ENCODE measurements at regions not wholly inside any gene's neighbourhood (a gene's known extent, or its start where the extent isn't known, plus 50 kb on each side); places are given as distances from the start of the nearest gene placed in this dataset.
"Not testable (repeated sequence)": the region's sequence is repeated elsewhere in the genome, so short reads cannot be mapped to it uniquely, and the experiment has no call there.

- no peak overlapping the region for H3K27ac ChIP-seq
- no peaks in the 10 kb centered on the region for H3K27me3 ChIP-seq (ENCODE audit: insufficient read depth in 3 of 3, low read length in 2 of 3)
- no peak for TF ChIP-seq CTCF (IDR thresholded peaks at IDR 0.05)
- WGBS, 3 donors, result 0 to 15% (median 6%) methylated on average over 1 of the region's 1 CpG
- H3K9me3 ChIP-seq, result no peaks in the 10 kb centered on the region
- DNase-seq (no peak), ATAC-seq (no peak)
- no peaks in the 10 kb centered on the region for H3K4me1 ChIP-seq
- intact Hi-C loops (cut with DNase I), result no loop called here
- no peaks in the 10 kb centered on the region for H3K36me3 ChIP-seq (ENCODE audit: insufficient read depth in 1 of 2, low read depth in 1 of 2)
- H3K4me3 ChIP-seq, result no peak overlapping the region
These were observed 501.6 kb upstream of the SMIM31 start for GRCh38 chr4:164252286-164252685.

GRCh38 chr4:164261831-164262230 is 492.1 kb upstream of the SMIM31 start:
- no peak for ATAC-seq
- Histone ChIP-seq H3K4me1 (no peaks in the 10 kb centered on the region), H3K4me3 (no peak overlapping the region), H3K27me3 (ENCODE audit: insufficient read depth in 3 of 3, low read length in 2 of 3) (no peaks in the 10 kb centered on the region), H3K36me3 (ENCODE audit: insufficient read depth in 1 of 2, low read depth in 1 of 2) (no peaks in the 10 kb centered on the region), H3K9me3 (no peaks in the 10 kb centered on the region), H3K27ac (no peak overlapping the region)
- no peak for TF ChIP-seq CTCF (IDR thresholded peaks at IDR 0.05)
- WGBS, 3 donors, result 81 to 83% (median 81%) methylated on average over 2 of the region's 2 CpGs
- DNase-seq, result no peak
- intact Hi-C loops (cut with DNase I), result no loop called here

GRCh38 chr4:164262508-164262907 is 491.4 kb upstream of the SMIM31 start:
- H3K4me3 ChIP-seq; intact Hi-C loops (cut with DNase I); ATAC-seq; H3K27me3 ChIP-seq (ENCODE audit: insufficient read depth in 3 of 3, low read length in 2 of 3); H3K4me1 ChIP-seq; DNase-seq; H3K27ac ChIP-seq; H3K9me3 ChIP-seq; H3K36me3 ChIP-seq (ENCODE audit: insufficient read depth in 1 of 2, low read depth in 1 of 2): not testable (repeated sequence)
- WGBS, 3 donors, result 63 to 81% (median 73%) methylated on average over 1 of the region's 1 CpG

- H3K36me3 ChIP-seq (ENCODE audit: insufficient read depth in 1 of 2, low read depth in 1 of 2); ATAC-seq; DNase-seq; intact Hi-C loops (cut with DNase I); H3K4me3 ChIP-seq; H3K4me1 ChIP-seq; H3K27ac ChIP-seq; H3K27me3 ChIP-seq (ENCODE audit: insufficient read depth in 3 of 3, low read length in 2 of 3); H3K9me3 ChIP-seq: not testable (repeated sequence)
- 29 to 44% (median 34%) methylated on average over 2 of the region's 2 CpGs for WGBS, 3 donors
These were observed 476.5 kb upstream of the SMIM31 start for GRCh38 chr4:164277414-164277813.

- no peaks in the 10 kb centered on the region for H3K27me3 ChIP-seq (ENCODE audit: insufficient read depth in 3 of 3, low read length in 2 of 3)
- ATAC-seq (no peak), DNase-seq (no peak)
- H3K4me1 ChIP-seq, result no peaks in the 10 kb centered on the region
- no peaks in the 10 kb centered on the region for H3K9me3 ChIP-seq
- WGBS, 3 donors, result 89 to 93% (median 91%) methylated on average over 6 of the region's 6 CpGs
- no peaks in the 10 kb centered on the region for H3K36me3 ChIP-seq (ENCODE audit: insufficient read depth in 1 of 2, low read depth in 1 of 2)
- H3K4me3 ChIP-seq, result no peak overlapping the region
- intact Hi-C loops (cut with DNase I), result no loop called here
- no peak for TF ChIP-seq CTCF (IDR thresholded peaks at IDR 0.05)
- H3K27ac ChIP-seq, result no peak overlapping the region
These were observed 466.8 kb upstream of the SMIM31 start for GRCh38 chr4:164287173-164287572.

GRCh38 chr4:164288578-164288977 is 465.4 kb upstream of the SMIM31 start:
- ATAC-seq, result no peak
- no peaks in the 10 kb centered on the region for H3K9me3 ChIP-seq
- WGBS, 3 donors, result 80 to 86% (median 84%) methylated on average over 5 of the region's 5 CpGs
- H3K4me1 ChIP-seq, result no peaks in the 10 kb centered on the region
- no peak overlapping the region for H3K27ac ChIP-seq
- H3K27me3 ChIP-seq (ENCODE audit: insufficient read depth in 3 of 3, low read length in 2 of 3), result no peaks in the 10 kb centered on the region
- H3K4me3 ChIP-seq, result no peak overlapping the region
- no peak for DNase-seq
- TF ChIP-seq CTCF (IDR thresholded peaks at IDR 0.05), result no peak
- H3K36me3 ChIP-seq (ENCODE audit: insufficient read depth in 1 of 2, low read depth in 1 of 2), result no peaks in the 10 kb centered on the region
- intact Hi-C loops (cut with DNase I), result no loop called here

Data from psoas muscle (tissue), 7 donors.